GM18519 (cell line): ENCODE measurements at regions not wholly inside any gene's neighbourhood (a gene's known extent, or its start where the extent isn't known, plus 50 kb on each side); places are given as distances from the start of the nearest gene placed in this dataset.
"Not testable (repeated sequence)": the region's sequence is repeated elsewhere in the genome, so short reads cannot be mapped to it uniquely, and the experiment has no call there.

Source experiments
- ATAC-seq: cut with Tn5 transposase; IDR thresholded peaks from one replicate; pipeline ENCODE4 v1.9.1; 2021; ENCODE audit warnings: mild to moderate bottlenecking, moderate library complexity; ENCODE audit not compliant: unreplicated experiment, low FRiP score

DNA sequence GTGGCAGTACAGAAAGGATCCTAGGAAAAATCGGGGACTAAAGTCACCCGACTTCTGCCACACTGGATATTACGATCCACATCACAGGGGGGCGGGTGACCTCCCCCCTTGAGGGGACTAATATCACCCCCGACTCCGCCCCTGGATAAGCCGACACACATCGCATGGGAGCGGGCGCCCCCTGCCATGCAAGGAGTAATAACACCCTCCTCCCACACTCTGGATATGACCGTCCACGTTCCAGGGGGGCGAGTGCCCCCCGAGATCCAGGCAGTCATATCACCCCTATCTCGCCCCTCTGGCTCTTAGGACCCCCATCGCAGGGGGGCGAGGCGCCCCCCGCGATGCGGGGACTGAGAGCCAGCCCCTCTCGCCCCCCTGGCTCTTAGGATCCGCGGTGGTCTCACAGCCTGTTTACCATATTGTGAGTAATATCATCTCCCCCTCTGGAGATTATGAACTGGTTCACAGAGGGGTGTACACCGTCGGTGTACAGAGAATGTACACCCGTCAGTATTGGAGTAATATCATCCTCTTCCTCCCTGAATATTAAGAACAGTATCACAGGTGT lies 423.0 kb downstream of the DIRAS2 start:
- no peak for ATAC-seq

DNA sequence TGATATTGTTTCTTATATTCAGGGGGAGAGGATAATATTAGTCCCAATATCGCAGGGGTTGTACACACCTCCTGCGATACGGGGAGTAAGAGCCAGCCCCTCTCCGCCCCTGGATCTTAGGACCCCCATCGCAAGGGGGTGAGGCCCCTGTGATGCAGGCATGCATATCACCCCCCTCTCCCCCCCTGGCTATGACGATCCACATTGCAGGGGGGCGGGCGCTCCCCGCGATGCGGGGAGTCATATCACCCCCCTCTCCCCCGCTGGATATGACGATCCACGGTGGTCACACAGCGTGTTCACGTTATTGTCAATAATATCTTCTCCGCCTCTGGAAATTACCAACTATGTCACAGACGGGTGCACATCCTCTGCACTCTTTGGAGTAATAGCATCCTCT lies 420.7 kb downstream of the DIRAS2 start:
- not testable (repeated sequence) for ATAC-seq

DNA sequence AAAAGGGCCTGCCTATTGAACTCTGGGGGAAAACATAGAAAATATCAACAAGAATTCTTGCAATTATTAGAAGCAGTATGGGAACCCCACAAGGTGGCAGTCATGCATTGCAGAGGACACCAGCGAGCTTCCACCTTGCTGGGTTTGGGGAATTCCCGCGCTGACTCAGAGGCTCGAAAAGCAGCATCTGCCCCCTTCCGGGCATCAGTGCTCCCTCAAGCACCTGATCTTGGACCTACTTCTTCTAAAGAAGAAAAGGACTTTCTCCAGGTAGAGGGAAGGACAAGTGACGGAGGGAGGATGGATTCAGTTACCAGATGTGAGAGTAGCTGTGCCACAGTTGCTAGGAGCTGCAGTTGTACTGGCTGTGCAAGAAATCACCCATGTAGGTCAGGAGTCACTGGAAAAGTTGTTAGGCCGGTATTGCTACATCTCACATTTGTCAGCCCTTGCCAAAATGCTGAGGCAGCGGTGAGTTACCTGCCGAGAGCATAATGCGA lies 415.7 kb downstream of the DIRAS2 start:
- not testable (repeated sequence) for ATAC-seq

DNA sequence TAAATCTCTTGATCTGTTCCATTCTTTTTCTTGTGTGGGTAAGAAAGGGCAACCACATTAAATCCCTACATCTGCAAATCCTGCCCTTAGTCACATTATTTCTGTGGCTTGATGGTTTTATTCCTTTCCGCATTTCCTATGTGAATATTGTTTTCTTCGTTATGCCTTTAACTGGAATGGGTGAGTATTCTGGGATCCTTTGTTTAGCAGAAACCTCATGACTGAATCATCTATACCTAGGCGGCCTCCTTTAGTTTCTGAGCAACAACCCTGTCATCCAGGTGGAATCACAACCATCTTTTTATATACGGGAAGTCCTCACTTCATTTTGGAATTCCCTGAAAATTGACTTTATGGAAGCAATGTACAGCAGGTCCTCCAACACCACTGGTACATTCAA lies 409.5 kb downstream of the DIRAS2 start:
- not testable (repeated sequence) for ATAC-seq

DNA sequence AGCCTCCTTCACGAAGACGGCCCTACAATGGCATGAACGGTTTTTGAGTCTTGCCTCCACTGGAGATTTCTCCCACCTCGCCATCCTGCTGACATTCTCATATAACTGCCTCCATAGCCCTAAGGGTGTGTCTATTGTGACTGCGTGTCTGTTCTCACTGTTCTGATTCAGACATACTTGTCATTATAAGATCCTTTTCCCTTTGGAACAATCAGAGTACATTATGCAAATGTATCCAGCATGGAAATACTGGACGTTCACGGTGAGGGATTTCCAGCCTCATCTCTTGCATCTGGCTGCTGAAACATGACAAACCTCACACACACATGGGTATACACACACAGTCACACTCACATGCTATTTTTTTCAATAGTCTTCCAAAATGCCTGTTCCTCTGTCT lies 402.1 kb downstream of the DIRAS2 start:
- ATAC-seq = no peak

DNA sequence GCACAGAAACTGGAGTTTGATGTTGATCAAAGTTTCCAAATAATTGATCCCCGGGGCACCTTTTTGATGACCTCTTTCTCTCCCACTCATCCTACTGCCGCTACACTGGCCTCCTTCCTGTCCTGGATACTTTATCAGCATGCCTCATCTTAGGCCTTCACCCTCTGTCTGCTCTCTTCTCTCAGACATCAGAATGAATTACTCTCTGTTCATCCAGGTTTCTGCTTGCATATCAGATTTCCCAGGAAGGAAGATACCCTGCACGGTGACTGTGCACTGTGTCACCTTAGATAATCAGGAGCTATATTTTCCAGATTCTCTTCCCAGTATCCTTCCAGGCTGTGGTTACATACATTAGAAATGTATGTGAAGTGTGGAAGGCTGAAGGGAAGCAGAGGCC lies 397.0 kb downstream of the DIRAS2 start:
- ATAC-seq = no peak

DNA sequence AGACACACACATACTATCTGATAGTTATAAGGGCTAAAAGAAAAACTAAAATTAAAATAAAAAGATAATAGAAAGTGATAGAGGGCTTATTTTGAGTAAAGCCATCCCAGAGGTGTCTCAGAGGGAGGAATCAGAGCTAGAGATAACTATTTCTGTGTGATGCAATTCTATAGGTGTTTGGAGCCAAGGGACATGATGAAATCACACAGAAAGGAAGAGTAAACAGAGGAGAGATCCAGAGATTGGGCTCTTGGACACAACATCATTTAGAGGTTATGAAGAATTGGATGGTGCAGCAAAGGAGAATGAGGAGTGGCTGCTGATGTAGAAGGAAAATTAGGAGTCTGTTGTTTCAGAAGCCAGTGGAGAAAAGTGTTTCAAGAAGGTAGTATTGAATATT lies 393.5 kb downstream of the DIRAS2 start:
- no peak for ATAC-seq

DNA sequence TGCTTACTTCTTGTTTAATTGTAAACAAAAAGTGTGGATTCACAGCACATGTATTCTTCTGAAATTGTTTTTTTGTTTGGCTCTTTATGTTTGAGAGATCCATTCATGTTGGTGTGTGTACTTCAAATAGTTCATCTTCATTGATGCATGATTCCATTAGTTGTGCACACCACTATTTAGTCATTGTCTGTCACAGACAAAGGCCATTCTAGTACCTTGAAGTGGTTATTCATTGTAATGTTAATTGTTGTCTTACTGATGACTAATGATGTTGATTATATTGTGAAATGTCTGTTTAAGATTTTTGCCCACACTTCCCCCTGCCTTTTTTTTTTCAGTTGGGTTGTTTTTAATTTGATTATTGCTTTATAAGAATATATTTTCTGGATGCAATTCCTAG lies 391.3 kb downstream of the DIRAS2 start:
- ATAC-seq = no peak

DNA sequence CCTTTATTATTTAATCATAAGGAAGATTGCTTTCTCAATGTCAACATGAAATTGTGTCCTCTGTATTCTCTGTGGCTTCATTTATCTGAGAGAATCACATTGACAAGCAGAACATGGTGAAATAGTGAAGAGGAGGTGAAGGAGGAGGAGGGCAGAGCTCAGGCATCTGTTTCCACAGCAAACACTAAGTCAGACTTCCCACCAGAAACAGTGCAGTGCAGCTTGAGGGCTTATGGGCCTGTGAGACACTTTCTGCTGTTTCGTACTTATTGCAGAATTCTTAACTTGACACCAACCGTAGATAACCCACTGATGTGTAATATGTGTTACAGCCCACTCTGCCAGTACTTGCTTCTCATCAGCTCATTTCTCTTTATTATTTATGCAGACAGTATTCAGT lies 386.3 kb downstream of the DIRAS2 start:
- ATAC-seq = no peak

DNA sequence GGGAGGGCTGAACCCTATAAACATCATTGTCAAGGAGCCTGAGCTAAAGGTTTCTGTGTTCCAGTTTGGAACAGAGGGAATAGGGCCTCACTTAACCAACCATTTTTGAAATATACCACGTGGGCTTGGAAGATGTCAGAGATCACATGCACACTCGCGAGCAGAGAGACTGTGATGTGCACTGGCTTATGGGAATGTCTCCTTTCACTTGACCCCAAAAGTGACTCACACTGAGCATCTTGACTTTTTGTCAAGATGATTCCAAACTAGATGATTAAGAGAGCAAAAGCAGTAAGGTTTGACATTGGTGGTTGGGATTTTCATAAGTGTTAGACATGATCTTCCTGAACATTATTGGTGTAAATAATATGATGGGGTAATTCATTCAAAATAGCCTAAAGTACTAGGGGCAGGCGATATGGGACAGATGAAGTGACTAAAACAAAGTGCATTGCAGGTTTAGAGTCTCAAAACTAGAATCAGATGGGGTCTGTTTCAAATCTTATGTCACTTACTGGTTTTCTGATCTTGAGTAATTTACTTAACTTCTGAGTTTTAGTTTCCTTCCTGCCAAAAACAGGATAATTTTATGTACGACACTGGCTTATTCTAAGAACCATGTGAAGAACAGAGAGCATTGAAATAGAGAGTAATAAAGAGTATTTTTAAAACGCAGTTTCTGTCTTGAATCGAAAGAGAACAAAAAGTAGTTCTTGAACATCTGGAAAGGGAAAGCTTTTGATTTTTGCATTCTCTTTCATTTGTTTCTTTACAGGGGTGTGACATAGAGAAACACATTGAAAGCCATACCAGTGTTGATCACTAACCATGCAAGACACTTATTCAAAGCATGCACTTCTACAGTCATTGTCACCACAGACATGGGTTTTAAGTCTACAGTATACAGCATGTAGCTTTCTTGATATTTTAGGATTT lies 383.0 kb downstream of the DIRAS2 start:
- peak; percentile 54 for ATAC-seq

DNA sequence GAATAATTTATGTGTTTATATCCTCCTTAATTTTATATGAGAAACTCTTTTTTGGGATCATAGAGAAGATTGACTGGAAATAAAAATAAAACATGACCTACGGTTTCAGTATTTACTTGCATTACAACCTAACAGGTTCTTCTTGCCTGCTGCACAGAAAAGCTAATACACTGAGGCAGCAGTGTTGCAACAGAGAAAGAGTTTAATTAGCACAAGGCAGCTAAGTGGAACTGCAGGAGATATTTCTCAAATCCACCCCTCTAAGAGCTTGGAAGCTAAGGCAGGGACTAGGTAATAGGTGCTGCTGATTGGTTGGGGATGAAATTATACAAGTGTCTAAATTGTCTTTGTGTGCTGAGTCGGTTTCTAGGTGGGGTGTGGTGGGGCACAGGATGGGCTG lies 380.9 kb downstream of the DIRAS2 start:
- no peak for ATAC-seq

DNA sequence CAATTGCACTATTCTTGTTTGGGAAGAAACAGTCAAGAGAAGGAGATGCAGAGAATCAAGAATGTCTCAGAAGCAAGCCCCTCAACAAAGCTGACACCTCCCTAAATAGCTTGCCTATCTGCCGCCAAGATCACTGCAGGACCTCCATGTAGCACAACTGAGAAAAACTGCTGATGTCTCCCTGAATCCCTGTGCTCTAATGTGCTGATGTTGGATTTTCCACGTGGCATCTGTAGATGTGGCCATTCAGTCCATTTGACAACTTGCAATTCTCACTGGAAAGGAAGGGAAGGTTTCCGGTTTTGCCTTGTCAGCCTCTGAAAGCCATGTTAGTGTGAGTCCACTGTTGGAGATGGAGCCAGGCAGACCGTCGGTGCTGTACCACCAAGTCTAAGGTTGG lies 374.0 kb downstream of the DIRAS2 start:
- no peak for ATAC-seq

DNA sequence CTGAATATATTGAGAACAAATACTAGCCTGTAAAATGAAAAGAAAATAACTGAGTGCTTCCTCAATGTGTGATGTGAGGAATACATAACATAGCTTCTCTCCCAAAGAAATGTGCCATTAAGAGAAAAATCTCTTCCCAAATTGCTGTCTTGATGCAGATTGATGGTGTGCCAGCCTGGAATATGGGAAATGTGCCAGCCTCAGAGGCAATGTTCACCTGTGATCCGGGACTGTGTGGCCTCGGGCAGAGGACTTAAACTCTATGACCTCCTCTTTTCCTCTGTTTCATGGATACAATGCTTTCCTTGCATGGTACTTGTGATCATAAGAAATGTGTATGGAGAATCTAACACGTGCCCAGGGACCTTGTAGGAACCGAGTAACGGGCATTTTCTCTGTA lies 370.9 kb downstream of the DIRAS2 start:
- ATAC-seq = no peak

DNA sequence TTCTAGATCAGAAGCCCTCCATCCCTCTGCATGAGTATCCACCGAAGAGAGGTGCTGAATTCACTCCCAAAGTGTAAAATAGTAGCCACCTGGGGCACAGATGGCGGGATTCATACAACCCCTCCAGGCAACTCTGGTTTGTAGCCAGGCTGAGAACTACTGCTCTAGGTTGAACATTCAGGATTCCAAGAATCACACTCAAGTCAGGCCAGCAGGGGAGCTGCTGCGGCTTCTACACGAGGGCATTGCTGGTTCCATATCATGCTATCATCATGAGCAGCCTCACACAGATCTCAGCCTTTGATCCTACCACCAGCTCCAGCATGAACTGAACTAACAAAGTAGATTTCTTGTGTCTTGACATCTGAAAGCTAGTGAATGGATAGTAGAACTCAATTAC lies 367.9 kb downstream of the DIRAS2 start:
- no peak for ATAC-seq

DNA sequence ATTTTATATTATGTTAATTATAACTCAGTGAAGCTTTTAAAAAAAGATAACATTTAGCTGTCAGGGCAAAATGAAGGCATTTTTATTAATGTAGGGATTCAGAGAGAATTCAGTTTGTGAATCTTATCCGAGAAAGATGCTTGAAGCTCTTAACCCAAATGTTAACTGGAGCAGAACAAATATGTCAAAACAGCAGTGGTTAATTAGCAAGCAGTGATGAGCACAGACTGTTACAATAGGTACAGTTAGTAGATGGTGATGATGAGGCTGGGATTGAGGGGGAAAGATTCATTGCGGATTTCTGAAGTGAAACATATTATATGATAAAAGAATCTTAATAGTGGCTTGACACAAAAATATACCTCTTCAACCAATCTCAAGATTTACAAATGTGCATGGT lies 356.7 kb downstream of the DIRAS2 start:
- no peak for ATAC-seq

DNA sequence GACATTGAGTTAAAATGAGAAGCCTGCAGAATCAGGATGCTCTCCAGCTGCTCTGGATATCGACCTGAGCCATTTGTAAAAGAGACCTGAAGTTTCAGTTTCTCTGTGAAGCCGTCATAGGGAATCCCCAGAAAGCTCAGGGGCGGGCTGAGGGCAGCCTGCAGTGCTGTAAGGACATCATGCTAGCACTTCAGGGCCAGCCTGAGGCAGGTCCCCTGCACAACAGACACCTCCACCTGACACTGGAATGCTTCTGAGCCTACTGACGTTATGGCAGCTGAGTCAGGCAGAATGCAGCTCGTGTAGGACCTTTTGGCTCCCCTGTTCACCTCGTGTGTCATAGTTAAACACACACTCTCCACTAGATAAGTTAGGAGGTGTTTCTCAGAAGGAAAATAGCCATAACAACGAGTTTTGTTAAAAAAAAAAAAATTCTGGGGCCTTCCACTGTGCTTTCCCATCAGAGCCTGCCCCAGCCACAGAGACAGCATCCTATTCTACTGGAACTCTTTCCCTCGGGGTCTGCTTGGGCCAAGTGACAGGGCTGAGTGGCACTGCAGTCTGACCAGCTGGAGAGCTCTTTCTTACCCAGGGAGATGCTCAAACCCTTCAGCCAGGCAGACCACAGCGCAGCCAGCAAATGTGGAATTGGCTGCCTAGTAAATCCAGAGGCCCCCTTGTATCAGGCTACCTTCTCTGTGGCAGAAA lies 354.9 kb downstream of the DIRAS2 start:
- peak; percentile 93 for ATAC-seq

DNA sequence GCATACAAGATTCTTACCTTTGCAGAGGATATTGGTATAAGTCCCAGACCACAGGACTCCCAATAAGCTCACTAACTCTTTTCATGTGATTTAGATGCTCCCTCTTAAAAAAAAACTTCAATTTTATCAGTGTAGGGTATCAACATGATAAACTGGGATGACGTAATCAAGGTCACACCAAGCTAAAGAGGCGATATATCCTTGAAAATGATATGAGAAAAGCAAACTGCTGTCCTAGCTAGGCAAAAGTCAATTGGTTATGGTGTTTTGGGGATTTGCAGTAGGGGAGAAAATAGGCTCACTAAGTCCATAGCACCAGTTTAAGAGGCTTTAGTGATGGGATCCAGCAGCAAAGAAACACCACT lies 354.4 kb downstream of the DIRAS2 start:
- no peak for ATAC-seq

DNA sequence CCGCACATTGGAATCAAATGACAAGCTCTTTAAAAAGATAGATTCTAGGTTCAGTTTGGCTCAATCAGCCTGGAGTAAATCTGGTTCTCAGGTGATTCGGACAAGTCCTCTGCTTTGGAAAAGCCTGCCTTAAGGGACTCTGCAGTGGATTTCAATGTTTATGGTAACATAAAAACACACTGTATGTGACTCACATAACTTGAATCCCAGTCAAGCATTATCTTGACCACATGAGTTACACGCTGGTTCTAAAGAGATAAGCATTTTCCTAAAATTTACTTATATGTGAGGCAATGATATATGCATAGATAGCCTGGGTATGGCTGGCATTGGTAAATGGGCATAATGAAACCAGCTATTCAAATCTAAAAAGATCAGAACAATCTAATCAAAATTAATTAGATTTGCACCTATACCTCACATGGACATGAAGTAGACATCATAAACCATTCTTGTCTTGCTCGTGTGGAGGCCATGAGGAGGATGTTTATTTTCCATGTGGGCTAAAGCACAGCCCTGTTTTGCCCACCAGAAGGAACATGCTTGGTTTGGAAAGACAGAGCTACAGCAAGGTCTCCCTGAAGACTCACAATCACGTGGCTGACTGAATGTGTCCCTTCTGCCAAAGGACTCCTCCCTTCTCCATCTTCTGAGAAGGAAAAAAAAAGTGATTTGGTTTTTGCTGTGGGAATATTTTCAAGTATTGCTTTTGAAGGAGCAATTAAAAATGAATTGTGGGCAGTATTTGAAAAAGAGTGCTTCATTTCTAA lies 351.7 kb downstream of the DIRAS2 start:
- no peak for ATAC-seq

DNA sequence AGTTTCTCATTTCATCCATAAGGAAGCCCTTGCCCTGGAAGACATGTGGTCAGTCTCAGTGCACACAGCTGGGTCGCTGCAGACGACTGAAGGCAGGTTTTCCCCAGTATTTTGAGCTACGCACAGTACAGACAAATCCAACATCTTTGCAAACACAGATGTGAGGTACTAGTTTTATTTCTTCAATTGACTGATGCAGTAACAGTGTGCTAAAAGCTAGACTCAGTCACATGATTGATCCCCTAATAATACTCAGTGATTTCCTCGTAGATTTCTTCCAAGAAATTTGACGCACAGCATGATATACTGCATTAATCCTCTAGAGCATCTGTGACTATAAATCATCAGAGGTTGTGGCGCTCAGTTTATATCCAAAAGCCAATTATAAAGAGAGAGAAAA lies 346.1 kb downstream of the DIRAS2 start:
- ATAC-seq = no peak

DNA sequence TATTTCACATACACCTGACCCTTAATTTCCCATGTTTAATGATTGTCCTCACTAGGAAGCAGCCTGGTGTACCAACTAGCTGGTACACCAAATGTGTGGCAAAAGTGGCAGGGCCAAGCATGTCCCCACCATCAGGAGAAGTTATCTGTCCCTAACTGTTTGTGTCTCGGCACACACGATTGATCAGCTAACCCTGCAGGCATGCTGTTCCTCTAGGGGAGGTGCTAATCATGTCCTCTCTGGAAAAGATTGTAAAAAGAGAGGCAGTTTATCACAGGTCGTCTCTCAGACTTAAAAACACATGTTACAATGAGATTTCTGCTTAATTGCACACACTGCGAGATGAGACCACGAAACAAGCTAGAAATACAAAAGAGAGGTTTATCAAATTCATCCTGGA lies 342.7 kb downstream of the DIRAS2 start:
- ATAC-seq = no peak
